GF-D8 (cell line): ENCODE measurements at regions not wholly inside any gene's neighbourhood (a gene's known extent, or its start where the extent isn't known, plus 50 kb on each side); places are given as distances from the start of the nearest gene placed in this dataset.
A peak's percentile ranks its signal among the peaks of the same experiment; 100 is the strongest.
"Not testable (repeated sequence)": the region's sequence is repeated elsewhere in the genome, so short reads cannot be mapped to it uniquely, and the experiment has no call there.

ENCODE experiments used
- DNase-seq: peaks from one replicate; lab custom pipeline; 2025; lab: John Stamatoyannopoulos, UW

- DNase-seq: no peak
These were observed 67.4 kb downstream of the ARRDC3 start for GRCh38 chr5:91315701-91316100.

- DNase-seq: peak; percentile 49
These were observed 69.1 kb downstream of the ARRDC3 start for GRCh38 chr5:91313757-91314673.

- no peak for DNase-seq
These were observed 70.4 kb downstream of the ARRDC3 start for GRCh38 chr5:91312698-91313097.

GRCh38 chr5:91311697-91312501, 71.2 kb downstream of the ARRDC3 start:
- peak; percentile 9 for DNase-seq

- DNase-seq: no peak
These were observed 71.9 kb downstream of the ARRDC3 start for GRCh38 chr5:91311168-91311696.

- DNase-seq: not testable (repeated sequence)
These were observed 75.0 kb downstream of the ARRDC3 start for GRCh38 chr5:91308157-91308556.

GRCh38 chr5:91307048-91307447, 76.1 kb downstream of the ARRDC3 start:
- no peak for DNase-seq

- no peak for DNase-seq
These were observed 76.6 kb downstream of the ARRDC3 start for GRCh38 chr5:91306497-91306896.

GRCh38 chr5:91305640-91306039, 77.5 kb downstream of the ARRDC3 start:
- DNase-seq: no peak

- not testable (repeated sequence) for DNase-seq
These were observed 79.1 kb downstream of the ARRDC3 start for GRCh38 chr5:91304015-91304414.

GRCh38 chr5:91302958-91303357, 80.2 kb downstream of the ARRDC3 start:
- DNase-seq: no peak

GRCh38 chr5:91302305-91302704, 80.8 kb downstream of the ARRDC3 start:
- no peak for DNase-seq

GRCh38 chr5:91301106-91301846, 81.8 kb downstream of the ARRDC3 start:
- DNase-seq: no peak

- DNase-seq: no peak
These were observed 85.1 kb downstream of the ARRDC3 start for GRCh38 chr5:91297994-91298393.

- no peak for DNase-seq
These were observed 86.4 kb downstream of the ARRDC3 start for GRCh38 chr5:91296674-91297143.

- not testable (repeated sequence) for DNase-seq
These were observed 87.0 kb downstream of the ARRDC3 start for GRCh38 chr5:91296102-91296501.

- DNase-seq: no peak
These were observed 90.0 kb downstream of the ARRDC3 start for GRCh38 chr5:91293131-91293530.

- no peak for DNase-seq
These were observed 91.2 kb downstream of the ARRDC3 start for GRCh38 chr5:91291628-91292569.

GRCh38 chr5:91288118-91288916, 94.8 kb downstream of the ARRDC3 start:
- DNase-seq: no peak

- DNase-seq: not testable (repeated sequence)
These were observed 98.1 kb downstream of the ARRDC3 start for GRCh38 chr5:91285062-91285461.
